Transverse colon (tissue), 4 donors: ENCODE measurements at regions not wholly inside any gene's neighbourhood (a gene's known extent, or its start where the extent isn't known, plus 50 kb on each side); places are given as distances from the start of the nearest gene placed in this dataset.

Experiments
- CTCF ChIP-seq, 5 experiments: fragments of 200-600 bp in 3 of 5; fragments of 450-650 bp in 2 of 5; sonication (generic) in 3 of 5; IDR thresholded peaks; 1 replicate in 2 of 5; 2 replicates in 3 of 5; pipeline ENCODE4 v1.5.1; 2016 to 2017; ENCODE audit warnings: antibody characterized with exemption in 5 of 5, inconsistent platforms in 3 of 5, mild to moderate bottlenecking in 2 of 5, moderate library complexity in 1 of 5
- POLR2A ChIP-seq: fragments of 450-650 bp; IDR thresholded peaks from one replicate; pipeline ENCODE4 v1.6.1; 2016; ENCODE audit warnings: antibody characterized with exemption, mild to moderate bottlenecking, moderate library complexity
- POLR2AphosphoS5 ChIP-seq, 3 donors: sonication (generic); formaldehyde crosslinking; IDR thresholded peaks; one replicate each; pipeline ENCODE4 v1.6.1; 2016; ENCODE audit warnings: antibody characterized with exemption in 3 of 3

- TF ChIP-seq CTCF (IDR thresholded peaks at IDR 0.05) (no peak), POLR2A (no peak), POLR2AphosphoS5 (IDR thresholded peaks at IDR 0.05) (no peak)
Measured at GRCh38 chr10:36087006-36088005, 445.2 kb upstream of the FZD8 start.
